ENCODE measurements at regions not wholly inside any gene's neighbourhood (a gene's known extent, or its start where the extent isn't known, plus 50 kb on each side); places are given as distances from the start of the nearest gene placed in this dataset.

DNA sequence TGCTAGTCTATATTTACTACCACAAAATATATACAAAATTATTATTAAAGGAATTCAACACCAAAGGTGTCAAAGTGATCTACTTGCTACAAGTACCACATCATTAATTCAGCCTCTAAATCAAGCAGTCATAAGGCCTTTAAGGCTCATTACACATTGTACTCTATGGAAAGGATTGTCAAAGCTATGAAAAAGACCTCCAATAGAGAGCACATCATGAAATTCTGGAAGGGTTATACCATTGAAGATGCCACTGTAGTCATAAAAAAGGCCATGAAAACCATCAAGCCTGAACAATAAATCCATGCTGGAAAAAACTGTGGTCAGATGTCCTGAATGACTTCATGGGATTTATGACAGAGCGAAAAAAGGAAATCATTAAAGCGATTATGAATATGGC is 708.0 kb upstream of the FAM174A start:
- no peak for DNase-seq (ENCODE audit: low spot score)
- in situ Hi-C loops (cut with MboI; ENCODE audit: low sequenced_read_pairs, unreplicated experiment) = no loop called here
- TF ChIP-seq, protein P1, sequence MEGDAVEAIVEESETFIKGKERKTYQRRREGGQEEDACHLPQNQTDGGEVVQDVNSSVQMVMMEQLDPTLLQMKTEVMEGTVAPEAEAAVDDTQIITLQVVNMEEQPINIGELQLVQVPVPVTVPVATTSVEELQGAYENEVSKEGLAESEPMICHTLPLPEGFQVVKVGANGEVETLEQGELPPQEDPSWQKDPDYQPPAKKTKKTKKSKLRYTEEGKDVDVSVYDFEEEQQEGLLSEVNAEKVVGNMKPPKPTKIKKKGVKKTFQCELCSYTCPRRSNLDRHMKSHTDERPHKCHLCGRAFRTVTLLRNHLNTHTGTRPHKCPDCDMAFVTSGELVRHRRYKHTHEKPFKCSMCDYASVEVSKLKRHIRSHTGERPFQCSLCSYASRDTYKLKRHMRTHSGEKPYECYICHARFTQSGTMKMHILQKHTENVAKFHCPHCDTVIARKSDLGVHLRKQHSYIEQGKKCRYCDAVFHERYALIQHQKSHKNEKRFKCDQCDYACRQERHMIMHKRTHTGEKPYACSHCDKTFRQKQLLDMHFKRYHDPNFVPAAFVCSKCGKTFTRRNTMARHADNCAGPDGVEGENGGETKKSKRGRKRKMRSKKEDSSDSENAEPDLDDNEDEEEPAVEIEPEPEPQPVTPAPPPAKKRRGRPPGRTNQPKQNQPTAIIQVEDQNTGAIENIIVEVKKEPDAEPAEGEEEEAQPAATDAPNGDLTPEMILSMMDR (IDR thresholded peaks at IDR 0.05; ENCODE audit: borderline replicate concordance, control extremely low read depth, extremely low read depth, insufficient read depth, missing control alignments) = no peak

DNA sequence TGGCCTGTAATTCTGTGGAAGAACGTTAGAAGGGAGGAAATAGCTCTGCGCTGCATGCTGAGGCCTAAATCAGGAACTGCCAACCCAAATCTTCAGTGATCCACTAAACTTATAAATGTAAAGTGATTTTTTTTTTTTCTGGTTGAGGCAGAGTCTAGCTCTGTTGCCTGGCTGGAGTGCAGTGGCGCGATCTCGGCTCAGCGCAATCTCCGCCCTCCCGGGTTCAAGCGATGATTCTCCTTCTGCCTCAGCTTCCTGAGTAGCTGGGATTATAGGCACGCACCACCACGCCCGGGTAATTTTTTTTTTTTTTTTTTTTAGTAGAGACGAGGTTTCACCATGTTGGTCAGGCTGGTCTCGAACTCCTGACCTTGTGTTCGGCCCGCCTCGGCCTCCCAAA is 717.4 kb upstream of the FAM174A start:
- no peak for DNase-seq (ENCODE audit: low spot score)
- in situ Hi-C loops (cut with MboI; ENCODE audit: low sequenced_read_pairs, unreplicated experiment) = no loop called here
- TF ChIP-seq, protein P1 (IDR thresholded peaks at IDR 0.05; ENCODE audit: borderline replicate concordance, control extremely low read depth, extremely low read depth, insufficient read depth, missing control alignments) = no peak

DNA sequence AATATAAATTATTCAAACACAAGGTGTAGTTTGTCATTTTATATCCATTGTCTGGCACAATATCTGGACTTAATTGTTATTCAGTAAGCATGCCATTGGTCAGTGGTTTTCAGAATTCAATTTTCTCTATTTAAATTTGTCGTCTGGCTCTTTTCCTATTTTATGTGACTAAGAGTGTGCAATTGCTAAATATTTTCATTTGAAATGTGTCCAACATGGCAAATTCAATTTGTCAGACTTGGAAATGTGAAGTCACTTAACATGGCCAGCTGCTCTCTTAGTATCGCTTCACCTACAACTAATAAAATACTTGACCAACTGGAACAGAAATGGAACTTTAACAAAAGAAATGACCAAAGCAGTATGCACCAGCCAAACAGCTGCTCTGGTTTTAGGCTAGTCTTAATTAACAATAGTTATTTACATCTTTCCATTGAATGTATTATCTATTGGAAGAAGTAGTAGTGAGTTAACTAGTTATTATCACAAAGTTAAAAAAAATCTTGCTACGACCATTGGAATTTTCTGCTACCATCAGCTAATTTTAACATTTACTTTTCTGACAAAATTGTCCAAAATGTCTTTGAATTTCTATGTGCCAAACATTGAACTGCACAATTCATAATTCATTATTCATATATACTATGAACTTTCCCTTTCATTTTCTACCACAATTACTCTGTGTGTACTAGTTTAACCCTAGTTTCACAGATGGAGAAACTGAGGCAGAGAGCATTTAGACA is 720.7 kb upstream of the FAM174A start:
- DNase-seq (ENCODE audit: low spot score) = no peak
- in situ Hi-C loops (cut with MboI; ENCODE audit: low sequenced_read_pairs, unreplicated experiment) = no loop called here
- TF ChIP-seq, protein P1 (IDR thresholded peaks at IDR 0.05; ENCODE audit: borderline replicate concordance, control extremely low read depth, extremely low read depth, insufficient read depth, missing control alignments) = no peak

DNA sequence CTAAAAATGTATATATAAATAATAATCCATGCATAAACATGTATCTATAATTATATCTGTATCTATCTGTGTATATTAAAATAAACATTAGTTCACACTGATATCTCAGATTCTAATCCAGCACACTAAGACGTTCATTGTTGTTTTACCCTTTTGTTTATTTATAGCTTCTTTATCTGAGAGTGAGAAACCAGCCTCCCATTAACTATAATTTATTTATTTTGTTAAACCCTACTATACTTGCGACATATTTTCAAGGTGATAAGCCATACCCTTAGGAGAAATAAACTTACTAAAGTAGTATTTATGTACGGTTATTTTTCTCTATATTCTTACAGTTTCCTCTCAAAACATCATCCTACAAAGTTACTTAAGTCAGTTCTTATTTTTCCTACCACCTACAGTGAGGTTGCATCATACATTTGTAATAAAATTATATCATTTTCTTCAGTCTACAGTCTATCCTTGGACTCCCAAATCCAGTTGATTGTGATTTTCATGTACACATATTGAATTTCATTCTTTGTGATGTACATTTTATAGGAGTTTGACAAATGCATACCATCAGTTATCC is 726.4 kb upstream of the FAM174A start:
- in situ Hi-C loops (cut with MboI; ENCODE audit: low sequenced_read_pairs, unreplicated experiment) = no loop called here
- TF ChIP-seq, protein P1 (IDR thresholded peaks at IDR 0.05; ENCODE audit: borderline replicate concordance, control extremely low read depth, extremely low read depth, insufficient read depth, missing control alignments) = no peak
- no peak for DNase-seq (ENCODE audit: low spot score)

DNA sequence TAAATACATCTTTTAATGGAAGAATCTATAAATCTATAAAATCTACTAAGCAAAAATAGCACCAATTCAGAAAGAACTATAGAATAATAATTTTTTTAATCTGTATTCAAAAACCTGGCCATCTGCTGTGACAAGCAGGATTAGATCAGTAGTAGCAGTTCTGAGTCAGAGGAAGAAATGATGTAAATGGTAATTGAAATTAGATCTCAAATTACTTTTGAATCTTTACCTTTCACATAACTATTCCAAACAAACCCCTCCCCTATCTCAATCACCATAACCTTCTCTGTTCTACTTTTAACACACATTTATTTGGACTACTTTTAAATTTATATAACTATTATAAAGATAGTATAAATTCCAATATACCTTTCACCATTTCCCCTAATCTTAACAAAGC is 727.8 kb upstream of the FAM174A start:
- no peak for DNase-seq (ENCODE audit: low spot score)
- in situ Hi-C loops (cut with MboI; ENCODE audit: low sequenced_read_pairs, unreplicated experiment) = no loop called here

DNA sequence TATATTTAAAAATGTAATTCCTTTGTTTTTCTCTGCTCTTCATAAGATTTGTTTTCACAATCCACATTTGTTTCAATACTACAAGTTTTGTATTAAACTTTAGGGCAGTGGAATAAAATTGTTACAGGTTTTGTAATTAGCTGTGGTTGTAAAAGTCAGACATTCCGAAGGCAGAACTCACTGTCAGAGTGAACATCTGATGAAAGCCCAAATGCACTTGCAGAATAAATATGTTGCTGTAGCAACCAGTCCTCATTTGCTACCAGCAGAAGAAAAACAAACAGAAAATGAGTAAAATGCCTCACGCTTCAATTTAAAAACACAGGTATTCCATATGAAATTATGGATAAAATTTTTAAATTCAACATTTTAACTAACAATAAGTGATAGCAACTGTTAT is 740.1 kb upstream of the FAM174A start:
- TF ChIP-seq, protein P1 (IDR thresholded peaks at IDR 0.05; ENCODE audit: borderline replicate concordance, control extremely low read depth, extremely low read depth, insufficient read depth, missing control alignments) = no peak
- DNase-seq (ENCODE audit: low spot score) = no peak
- in situ Hi-C loops (cut with MboI; ENCODE audit: low sequenced_read_pairs, unreplicated experiment) = no loop called here

More for the DNA sequence above, 727.8 kb upstream of the FAM174A start:
- TF ChIP-seq, protein P1 (IDR thresholded peaks at IDR 0.05; ENCODE audit: borderline replicate concordance, control extremely low read depth, extremely low read depth, insufficient read depth, missing control alignments) = no peak
